Nephron progenitor cell (in vitro differentiated cells): ENCODE measurements at regions not wholly inside any gene's neighbourhood (a gene's known extent, or its start where the extent isn't known, plus 50 kb on each side); places are given as distances from the start of the nearest gene placed in this dataset.

ENCODE experiments used
- DNase-seq: peaks from one replicate; pipeline ENCODE4 v3.0.0; 2021
- H3K27ac Mint-ChIP-seq: 2 replicates; pipeline ENCODE4 v1.8.0; 2021; ENCODE audit warnings: mild to moderate bottlenecking, moderate library complexity, mixed read lengths
- H3K27me3 Mint-ChIP-seq: 2 replicates; pipeline ENCODE4 v1.8.0; 2021; ENCODE audit warnings: mild to moderate bottlenecking, low read depth, mixed read lengths; ENCODE audit not compliant: poor library complexity
- H3K36me3 Mint-ChIP-seq: 2 replicates; pipeline ENCODE4 v1.8.0; 2021; ENCODE audit warnings: low read depth, mixed read lengths
- H3K4me1 Mint-ChIP-seq: 2 replicates; pipeline ENCODE4 v1.8.0; 2021; ENCODE audit warnings: mixed read lengths
- H3K4me3 Mint-ChIP-seq: 2 replicates; pipeline ENCODE4 v1.8.0; 2021; ENCODE audit warnings: mild to moderate bottlenecking, moderate library complexity, mixed read lengths
- H3K9me3 Mint-ChIP-seq: 2 replicates; pipeline ENCODE4 v1.8.0; 2021; ENCODE audit warnings: mild to moderate bottlenecking, moderate library complexity, mixed read lengths
- TF ChIP-seq, protein P1 (sequence below): fragments of 200-600 bp; sonication (generic); IDR thresholded peaks from 2 replicates; pipeline ENCODE4 v1.5.0; 2021; ENCODE audit warnings: antibody characterized with exemption

- Mint-ChIP-seq H3K36me3 (no peaks in the 10 kb centered on the region), H3K27me3 (no peaks in the 10 kb centered on the region), H3K27ac (no peak overlapping the region), H3K4me1 (peaks cover 5% of the 10 kb centered on the region), H3K9me3 (no peaks in the 10 kb centered on the region), H3K4me3 (no peak overlapping the region)
- no peak for DNase-seq
- TF ChIP-seq, protein P1, sequence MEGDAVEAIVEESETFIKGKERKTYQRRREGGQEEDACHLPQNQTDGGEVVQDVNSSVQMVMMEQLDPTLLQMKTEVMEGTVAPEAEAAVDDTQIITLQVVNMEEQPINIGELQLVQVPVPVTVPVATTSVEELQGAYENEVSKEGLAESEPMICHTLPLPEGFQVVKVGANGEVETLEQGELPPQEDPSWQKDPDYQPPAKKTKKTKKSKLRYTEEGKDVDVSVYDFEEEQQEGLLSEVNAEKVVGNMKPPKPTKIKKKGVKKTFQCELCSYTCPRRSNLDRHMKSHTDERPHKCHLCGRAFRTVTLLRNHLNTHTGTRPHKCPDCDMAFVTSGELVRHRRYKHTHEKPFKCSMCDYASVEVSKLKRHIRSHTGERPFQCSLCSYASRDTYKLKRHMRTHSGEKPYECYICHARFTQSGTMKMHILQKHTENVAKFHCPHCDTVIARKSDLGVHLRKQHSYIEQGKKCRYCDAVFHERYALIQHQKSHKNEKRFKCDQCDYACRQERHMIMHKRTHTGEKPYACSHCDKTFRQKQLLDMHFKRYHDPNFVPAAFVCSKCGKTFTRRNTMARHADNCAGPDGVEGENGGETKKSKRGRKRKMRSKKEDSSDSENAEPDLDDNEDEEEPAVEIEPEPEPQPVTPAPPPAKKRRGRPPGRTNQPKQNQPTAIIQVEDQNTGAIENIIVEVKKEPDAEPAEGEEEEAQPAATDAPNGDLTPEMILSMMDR, result no peak
Measured at GRCh38 chr6:132016396-132016795, 65.2 kb upstream of the CCN2 start.

DNA sequence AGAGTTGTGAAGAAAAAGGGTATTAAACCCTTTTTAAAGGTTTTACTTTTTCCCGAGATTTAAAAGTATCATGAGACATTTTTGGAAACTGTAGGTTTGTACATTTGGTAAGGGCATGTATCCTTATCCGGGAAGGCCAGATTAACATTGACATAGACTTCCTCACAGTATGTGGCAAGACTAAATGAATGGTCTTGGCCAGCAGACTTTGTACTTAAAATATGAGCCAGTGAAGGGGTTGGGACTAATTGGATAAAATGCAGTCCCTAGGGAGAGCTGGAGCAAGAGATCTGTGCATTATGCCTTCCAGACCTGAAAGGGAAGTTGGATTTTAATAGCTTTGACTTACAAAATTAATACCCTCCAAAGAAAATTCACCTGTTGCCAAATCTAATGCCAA, 60.4 kb upstream of the CCN2 start:
- TF ChIP-seq, protein P1, result no peak
- DNase-seq, result no peak
- H3K9me3 Mint-ChIP-seq, result no peaks in the 10 kb centered on the region
- H3K27ac Mint-ChIP-seq, result no peak overlapping the region
- H3K27me3 Mint-ChIP-seq, result no peaks in the 10 kb centered on the region
- no peaks in the 10 kb centered on the region for H3K4me1 Mint-ChIP-seq
- no peak overlapping the region for H3K4me3 Mint-ChIP-seq
- H3K36me3 Mint-ChIP-seq, result no peaks in the 10 kb centered on the region

- no peaks in the 10 kb centered on the region for H3K27me3 Mint-ChIP-seq
- no peak overlapping the region for H3K4me3 Mint-ChIP-seq
- no peak for DNase-seq
- H3K36me3 Mint-ChIP-seq, result no peaks in the 10 kb centered on the region
- TF ChIP-seq, protein P1, result no peak
- H3K27ac Mint-ChIP-seq, result no peak overlapping the region
- H3K9me3 Mint-ChIP-seq, result peaks cover 3% of the 10 kb centered on the region
- no peaks in the 10 kb centered on the region for H3K4me1 Mint-ChIP-seq
Measured at GRCh38 chr6:132009175-132009574, 58.0 kb upstream of the CCN2 start.

GRCh38 chr6:132007474-132008190, 56.5 kb upstream of the CCN2 start:
- peaks cover 4% of the 10 kb centered on the region for H3K9me3 Mint-ChIP-seq
- H3K4me1 Mint-ChIP-seq, result no peaks in the 10 kb centered on the region
- no peak overlapping the region for H3K4me3 Mint-ChIP-seq
- no peaks in the 10 kb centered on the region for H3K27me3 Mint-ChIP-seq
- no peak for DNase-seq
- TF ChIP-seq, protein P1, result no peak
- no peaks in the 10 kb centered on the region for H3K36me3 Mint-ChIP-seq
- H3K27ac Mint-ChIP-seq, result no peak overlapping the region

DNA sequence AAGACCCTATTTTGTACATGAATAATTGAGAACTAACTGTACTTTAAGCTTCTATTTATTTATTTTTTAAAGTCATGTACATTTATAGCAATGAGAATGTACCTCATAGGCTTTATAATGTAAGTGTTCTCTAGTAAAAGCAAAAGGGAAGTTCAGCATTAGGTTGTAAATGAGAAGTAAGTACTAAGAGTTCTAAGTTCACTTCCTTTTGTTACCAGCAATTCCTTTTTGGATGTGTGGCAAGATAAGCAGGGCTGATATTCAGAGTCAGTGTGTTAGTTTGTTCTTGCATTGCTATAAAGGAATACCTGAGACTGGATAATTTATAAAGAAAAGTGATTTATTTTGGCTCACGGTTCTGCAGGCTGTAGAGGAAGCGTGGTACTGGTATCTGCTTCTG, 54.0 kb upstream of the CCN2 start:
- no peak for DNase-seq

More for the DNA sequence above, 54.0 kb upstream of the CCN2 start:
- Mint-ChIP-seq H3K9me3 (peaks cover 7% of the 10 kb centered on the region), H3K27ac (no peak overlapping the region), H3K4me3 (no peak overlapping the region), H3K36me3 (no peaks in the 10 kb centered on the region), H3K4me1 (no peaks in the 10 kb centered on the region), H3K27me3 (no peaks in the 10 kb centered on the region)
- TF ChIP-seq, protein P1, result no peak
